Hypothalamus (tissue), 51 donors: ENCODE measurements at regions not wholly inside any gene's neighbourhood (a gene's known extent, or its start where the extent isn't known, plus 50 kb on each side); places are given as distances from the start of the nearest gene placed in this dataset.
"Not testable (repeated sequence)": the region's sequence is repeated elsewhere in the genome, so short reads cannot be mapped to it uniquely, and the experiment has no call there.

Experiments used
- DNase-seq, 51 donors: peaks; one replicate each; lab custom pipeline; 2025; lab: John Stamatoyannopoulos, UW

DNA sequence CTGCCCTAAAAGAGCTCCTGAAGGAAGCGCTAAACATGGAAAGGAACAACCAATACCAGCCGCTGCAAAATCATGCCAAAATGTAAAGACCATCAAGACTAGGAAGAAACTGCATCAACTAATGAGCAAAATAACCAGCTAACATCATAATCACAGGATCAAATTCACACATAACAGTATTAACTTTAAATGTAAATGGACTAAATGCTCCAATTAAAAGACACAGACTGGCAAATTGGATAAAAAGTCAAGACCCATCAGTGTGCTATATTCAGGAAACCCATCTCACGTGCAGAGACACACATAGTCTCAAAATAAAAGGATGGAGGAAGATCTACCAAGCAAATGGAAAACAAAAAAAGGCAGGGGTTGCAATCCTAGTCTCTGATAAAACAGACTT is 88.8 kb upstream of the CAV2 start:
- not testable (repeated sequence) for DNase-seq

DNA sequence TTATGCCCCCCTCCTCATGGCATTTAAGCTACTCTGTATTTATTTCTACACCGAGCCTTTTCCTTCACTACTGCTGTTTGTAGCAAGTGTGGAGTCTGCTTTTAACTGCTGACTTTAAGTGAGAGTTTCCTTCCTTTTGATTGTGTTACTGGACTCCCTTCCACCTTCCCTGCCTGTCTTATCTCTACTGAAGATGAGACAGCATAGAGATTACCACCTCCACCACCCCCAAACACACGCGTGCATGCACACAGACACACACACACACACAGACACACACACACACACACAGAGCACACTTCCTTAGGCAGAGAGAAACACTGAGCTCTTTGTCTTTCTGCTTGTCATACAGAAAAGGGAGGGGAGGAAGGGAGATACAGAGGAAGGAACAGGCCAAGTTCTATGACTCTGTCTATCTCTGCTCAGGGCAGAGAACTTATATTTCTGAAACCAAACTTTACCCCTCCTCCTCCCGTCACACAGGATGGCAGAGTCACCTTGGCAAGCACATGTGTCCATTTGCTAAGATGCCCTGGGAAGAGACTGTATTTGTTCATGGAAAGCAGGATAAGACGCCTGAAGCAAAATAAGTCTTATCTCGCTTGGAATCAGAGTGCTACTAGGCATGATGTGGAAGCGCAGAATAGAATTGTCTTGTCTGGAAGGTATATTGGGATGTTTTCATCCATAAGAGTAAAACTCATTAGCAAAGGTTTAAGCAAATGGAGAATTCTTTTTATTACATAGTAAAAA is 81.8 kb upstream of the CAV2 start:
- peak in 9 of 51 donors; percentile 1 to 26 (median 5) for DNase-seq

DNA sequence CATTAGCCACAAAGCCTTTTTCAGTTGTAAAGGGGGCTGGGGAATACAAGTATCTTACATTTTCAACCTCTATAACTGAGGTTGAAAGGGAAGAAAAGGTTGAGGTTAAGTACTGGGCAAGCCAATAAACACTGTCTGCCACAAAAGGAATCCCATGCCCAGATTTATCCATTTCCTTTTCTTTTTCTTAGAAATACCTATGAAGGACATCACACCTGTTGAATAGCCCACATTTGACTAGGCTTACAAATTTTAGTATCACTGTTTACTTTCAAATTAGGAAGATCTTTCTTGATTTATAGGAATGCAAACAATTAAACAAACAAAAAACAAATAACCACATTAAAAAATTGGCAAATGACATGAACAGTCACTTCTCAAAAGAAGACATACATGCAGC is 81.0 kb upstream of the CAV2 start:
- DNase-seq: no peak

DNA sequence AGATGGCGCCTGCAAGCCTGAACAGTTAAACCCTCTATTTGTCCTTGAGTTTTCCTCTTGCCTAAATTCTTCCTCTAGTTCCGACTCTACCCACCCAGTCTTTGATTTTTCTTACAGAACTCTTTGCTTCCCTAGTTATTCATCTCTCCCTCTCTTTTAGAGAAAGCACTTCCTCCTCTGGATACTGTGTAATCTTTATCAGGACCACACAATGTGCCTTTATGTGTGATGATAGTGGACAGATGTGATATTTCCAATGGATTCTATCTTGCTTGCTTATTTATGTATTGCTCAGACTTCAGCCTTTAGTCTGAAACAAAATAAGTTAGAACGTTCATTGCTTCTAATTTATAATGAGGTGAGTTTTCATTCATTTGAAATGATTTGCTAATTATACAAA is 79.5 kb upstream of the CAV2 start:
- DNase-seq: no peak

DNA sequence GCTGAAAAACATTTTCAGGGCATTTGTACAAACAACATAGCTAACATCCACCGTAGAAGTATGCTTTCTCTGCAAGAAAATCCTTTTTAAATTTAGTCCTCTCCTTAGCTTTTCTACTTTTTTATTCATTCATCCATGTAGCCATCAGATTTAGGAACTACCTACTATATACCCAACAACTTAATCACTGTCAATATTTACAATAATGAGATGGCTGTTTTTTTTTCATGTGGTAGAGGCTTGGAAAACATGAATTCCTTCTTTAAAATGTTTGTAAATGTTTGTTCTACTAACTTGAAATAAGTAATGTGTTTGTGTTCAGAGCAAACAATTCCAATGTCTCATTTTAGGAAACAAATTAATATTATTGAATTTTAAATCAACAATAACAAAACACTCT is 78.2 kb upstream of the CAV2 start:
- no peak for DNase-seq

DNA sequence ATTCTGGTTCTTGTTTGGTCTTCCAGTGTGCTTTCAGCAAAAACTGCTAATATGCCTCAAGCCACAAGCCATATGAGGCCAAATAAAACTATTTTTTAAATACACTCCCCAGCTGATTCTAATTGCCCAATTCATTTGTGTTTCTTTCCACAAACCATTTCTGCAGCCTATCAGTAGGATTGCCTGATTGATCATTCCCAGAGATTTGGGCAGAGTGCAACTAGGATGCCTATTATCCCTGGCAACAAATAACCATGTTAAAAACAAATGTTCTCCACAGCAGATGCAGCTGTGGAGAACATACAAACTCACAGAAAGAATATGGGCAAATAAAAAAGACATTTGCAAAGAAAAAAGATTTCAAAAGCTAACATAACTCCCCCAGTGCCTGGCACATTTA is 76.9 kb upstream of the CAV2 start:
- DNase-seq: no peak

DNA sequence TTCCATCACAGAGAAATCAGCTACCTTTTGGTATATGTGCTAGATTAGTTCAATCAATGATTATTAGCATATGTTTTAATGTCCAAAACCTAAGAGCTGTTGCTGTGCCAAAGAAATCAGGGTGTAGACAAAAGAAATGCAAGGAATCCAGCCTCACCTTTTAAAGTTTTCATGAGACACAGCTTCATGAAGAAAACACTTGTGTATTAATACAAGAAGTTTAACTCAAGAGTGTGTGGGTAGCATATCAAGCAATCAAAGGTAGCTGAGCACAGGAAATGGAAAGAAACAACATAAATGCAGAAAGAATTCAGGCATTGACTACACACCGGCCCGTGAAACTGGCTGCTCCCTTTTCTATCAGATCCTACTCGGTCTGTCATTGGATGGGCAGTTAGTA is 76.0 kb upstream of the CAV2 start:
- no peak for DNase-seq

DNA sequence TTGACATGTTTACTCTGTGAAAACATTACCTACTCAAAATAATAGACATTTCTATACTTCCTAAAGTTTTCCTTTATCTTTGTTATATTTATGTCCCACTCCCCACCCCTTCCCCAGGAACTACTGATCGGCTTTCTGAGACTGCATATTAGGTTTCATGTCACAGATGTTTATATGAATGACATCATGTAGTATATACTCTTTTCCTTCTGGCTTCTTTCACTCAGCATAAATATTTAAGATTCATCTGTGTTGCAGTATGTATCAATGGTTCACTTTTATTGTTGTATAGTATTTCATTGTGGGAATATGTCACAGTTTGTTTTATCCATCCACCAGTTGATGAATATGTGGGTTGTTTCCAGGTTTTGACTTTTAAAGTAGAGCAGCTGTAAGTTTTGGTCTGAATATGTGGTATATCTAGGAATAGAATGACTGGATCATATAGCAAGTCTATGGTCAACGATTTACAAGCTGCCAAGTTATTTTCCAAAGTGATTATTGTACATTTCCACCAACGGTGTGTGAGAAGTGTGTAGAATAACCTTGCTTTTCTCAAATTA is 73.8 kb upstream of the CAV2 start:
- no peak for DNase-seq

DNA sequence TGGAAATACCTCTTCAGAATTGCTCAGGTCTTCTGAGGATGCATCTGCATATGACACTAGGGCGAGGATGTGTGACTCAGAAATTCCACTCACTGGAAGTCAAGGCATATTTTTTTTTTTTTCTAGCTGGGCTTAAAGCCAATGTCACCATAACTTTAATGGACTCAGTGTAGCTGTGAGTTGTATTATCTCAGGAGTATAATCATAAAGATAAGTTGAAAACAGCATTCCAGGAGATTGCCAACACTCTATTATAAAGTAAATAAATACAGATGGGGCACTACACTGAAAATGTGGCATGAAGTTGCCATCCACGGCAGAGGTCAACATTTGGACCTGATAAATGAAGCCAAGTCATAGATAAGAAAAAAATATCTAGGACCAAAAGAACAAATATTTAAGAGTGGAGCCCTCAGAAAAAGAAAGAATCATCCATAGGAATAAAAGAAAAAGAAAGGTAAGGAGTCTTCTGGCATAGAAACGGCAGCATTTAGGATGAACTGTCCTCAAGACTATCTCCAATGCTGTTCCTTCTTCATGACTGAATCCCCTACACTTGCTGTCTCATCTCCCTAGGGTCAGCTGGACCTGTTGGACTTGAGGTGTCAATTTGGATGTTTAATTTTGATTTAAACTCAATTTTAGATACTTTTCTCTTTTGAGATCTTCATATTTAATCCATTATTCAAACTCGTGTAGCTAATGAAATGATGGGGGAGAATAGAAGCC is 72.9 kb upstream of the CAV2 start:
- no peak for DNase-seq

DNA sequence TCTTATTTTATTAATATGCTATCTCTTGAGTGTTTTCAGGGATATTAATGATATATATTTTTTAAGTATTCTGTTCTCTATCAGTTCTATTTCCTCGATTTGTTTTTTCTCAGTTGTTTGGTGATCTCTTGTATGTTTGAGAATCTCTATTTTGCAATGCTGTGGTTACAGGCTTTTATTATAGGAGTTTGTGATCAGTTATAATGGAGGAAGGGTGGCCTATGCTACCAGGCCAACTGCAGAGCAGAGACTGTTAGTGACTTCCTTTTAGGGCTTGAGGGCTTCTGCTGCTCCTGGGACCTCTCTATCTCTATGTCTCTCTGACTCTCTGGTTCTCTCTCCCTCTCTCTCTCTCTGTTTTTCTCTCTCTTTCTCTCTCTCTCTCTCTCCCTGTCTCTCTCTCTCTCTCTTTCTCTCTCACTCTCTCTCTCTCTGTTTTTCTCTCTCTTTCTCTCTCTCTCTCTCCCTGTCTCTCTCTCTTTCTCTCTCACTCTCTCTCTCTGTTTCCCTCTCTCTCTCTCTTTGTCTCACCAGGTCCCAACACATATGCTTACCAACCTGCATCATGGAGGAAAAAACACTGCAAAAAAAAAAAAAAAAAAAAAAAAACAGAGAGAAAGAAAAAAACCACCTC is 69.4 kb upstream of the CAV2 start:
- no peak for DNase-seq

DNA sequence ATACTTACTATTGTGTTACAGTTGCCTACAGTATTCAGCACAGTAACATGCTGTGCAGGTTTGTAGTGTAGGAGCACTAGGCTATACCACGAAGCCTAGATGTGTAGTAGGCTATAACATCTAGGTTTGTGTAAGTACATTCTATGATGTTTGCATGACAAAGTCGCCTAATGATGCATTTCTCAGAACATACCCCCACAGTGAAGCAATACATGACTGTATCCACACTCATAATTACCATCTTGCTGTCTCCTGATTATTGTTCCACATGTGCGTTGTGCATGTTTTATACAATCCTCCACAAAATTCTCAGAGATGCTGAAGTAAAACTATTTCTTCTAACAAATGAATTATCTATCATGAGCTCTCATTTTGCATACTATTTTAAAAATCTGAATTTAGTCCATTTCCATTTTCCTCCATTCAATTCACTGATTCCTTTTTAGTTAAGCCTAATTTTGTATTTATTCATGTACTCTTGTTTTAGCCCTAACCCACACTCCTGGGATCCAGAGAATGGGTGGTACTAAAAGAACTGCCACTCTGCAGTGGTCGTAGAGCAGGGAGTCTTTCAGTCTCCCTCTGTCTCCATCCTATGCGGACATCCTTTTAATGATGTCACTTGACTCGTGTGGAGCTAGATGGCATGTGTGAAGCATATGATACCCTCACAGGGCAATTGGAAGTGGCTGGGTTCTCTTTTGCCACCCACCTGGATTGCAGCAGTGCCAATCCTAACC is 67.6 kb upstream of the CAV2 start:
- no peak for DNase-seq

DNA sequence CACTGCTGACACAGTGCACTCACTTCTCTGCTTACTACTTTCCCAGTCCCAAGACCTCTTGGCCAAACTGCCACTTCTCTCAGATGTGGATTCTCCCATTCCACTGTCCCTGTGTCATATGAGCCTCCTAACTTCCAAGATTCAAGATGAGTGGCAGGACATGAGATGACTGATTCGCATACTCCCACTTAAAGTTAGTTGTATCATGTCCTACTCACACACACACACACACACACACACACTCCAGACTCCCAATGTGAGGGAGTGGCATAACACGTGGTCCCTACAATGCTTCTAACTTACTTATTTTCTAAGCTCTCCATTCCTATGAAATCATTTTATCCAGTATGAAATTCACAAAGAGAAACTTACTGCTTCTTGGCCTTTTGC is 67.0 kb upstream of the CAV2 start:
- DNase-seq: no peak

DNA sequence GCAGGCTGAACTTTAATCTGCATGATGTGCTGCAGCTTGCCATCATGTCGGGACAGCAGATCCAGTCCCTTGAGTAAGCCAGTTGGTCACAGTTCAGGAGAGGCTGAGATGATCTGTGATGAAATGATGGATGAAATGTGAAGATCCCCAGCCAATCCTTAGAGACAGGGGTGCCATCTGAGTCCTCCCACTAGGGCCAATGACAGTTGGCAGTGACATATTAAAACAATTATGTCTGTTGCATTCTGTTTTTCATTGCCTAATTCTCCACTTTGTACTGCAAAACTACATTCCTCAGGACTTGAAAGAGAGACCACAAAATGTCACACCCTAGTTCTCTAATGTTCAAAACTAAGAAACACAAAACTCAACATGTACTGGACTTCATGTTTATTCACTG is 66.3 kb upstream of the CAV2 start:
- no peak for DNase-seq

DNA sequence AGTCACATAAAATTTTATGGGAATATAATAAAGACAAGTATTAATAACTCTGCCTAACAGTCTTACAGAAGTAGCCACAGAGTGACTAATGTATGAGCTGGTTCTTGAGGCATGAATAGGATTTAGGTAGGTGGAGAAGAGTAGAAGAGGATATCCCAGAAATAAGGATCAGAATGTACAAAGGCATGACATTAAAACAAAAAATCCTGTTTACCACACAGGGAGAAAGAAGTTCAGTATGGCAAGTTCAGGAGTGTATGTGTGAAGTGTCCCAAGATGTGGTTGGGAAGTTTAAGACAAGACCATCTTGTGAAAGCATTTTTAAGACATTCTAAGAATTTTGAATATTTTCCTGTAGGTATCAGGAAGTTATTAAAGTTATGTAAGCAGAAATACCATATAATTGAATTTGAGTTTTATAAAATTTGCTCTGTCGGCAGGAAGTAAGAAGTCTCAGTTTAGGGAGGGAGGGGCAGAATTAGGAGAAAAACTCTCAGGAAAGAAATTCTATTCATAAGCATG is 64.7 kb upstream of the CAV2 start:
- no peak for DNase-seq

DNA sequence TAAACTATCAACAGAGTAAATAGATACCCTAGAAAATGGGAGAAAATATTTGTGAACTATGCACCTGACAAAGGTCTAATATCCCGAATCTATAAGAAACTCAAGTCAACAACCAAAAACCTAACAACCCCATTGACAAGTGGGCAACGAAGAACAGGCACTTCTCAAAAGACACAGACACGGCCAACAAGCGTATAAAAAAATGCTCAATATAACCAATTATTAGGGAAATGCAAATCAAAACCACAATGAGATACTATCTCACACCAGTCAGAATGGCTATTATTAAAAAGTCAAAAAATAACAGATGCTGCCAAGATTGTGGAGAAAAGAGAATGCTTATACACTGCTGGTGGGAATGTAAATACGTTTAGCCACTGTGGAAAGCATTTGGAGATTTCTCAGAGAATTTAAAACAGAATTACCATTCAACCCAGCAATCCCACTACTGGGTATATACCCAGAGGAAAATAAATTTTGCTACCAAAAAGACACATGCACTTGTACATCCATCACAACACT is 63.2 kb upstream of the CAV2 start:
- no peak for DNase-seq

DNA sequence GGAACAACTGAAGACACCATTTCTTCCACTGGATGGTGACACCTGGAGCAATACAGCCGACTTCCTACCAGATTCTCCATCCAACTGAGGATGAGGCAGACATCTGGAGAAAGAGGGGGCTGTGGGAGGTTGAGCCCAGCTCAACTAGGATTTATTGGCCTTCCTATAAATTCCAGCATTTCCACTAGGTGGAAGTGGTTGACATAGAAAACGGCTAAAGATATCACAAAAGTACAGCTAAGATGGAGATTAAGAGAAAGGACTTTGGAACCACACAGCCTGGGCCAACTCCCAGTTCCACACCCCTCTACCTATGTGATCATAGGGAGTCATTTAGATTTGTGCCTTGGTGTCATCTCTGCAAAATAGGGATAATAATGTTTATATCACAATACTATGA is 61.3 kb upstream of the CAV2 start:
- no peak for DNase-seq

DNA sequence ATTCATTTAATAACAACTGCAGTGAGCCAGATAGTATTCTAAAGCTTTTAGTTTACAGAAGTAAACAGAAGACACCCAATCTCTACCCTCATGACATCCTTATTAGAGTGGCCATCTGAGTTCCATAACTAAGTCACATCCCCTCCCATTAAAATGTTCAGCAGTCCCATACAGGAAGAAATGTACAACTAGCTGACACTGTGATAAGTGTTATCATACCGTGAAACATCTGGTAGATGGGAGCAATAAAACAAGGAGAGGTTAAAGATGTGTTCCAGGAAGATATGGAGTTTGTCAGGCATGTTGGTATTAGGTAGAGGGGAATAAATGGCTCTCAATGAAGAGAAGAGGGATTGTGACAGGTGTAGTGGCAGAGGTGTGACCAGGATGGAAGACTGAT is 60.5 kb upstream of the CAV2 start:
- DNase-seq: no peak

DNA sequence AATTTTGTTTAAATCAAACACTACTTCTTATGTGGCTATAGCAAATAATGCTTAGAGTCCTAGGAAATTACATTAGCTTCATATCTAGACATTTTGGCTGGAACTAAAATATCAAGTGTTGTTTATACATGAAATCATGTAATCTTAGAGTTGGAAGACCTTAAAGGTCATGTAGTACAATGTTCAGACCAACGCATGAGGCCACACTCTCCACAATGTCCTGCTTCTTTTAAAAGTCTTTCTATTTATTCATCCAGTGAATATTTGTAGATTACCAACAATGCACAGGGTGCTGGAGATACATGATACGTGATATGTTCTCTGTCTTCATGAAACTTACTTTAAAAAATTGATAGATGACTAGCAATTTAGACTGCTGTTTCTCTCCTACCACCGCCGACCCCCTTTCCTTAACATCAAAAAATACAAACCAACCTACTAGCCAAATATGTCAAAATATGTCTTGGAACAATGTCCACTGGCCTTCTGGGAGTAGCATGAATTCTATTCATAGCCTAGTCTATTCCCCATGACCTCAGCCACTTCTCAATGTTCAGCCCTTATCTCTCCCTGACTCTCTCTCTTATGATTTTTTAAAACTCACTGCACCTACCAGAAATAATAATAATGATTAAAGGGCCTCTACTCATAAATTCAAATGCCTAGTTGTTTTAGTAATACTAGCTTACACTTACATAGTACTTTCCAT is 59.5 kb upstream of the CAV2 start:
- no peak for DNase-seq

DNA sequence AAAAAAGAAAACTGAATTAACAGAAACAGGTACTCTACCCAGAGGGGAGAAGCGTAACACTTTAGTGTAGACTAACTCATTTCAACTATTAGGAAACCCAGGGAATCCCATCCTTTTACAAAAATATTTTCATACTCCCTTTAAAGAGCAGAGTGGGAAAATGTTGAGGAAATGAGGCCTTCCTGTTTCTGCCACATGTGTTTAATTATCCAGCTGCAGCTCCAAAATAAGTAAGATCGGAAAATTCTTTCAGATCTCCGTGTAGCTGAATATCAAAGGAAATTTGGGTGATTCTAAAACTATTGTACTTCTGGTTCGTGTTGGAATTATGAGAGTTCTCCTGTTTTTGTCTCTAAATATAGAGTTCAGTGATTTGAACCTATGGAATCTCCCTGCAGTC is 58.0 kb upstream of the CAV2 start:
- DNase-seq: no peak

DNA sequence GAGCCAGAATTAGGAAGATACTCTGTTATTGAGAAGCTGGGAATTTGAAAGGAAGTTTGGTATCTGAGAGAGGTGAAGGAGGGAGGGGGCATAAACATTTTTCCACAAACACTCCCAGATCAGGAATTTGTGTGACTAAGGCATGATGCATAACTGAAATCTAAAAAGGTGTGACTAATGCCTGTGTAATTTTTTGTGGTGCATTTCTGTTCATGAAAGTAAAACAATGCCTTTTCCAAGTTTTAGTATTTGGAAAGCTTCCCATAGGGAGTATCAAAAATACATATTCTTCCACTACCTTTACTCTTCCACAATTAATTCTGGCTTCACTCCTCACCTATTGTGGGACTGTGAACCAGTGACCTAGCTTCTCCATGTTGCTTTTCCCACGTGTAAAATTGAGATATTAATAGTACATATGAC is 56.4 kb upstream of the CAV2 start:
- no peak for DNase-seq
